ENCODE measurements at regions not wholly inside any gene's neighbourhood (a gene's known extent, or its start where the extent isn't known, plus 50 kb on each side); places are given as distances from the start of the nearest gene placed in this dataset.

DNA sequence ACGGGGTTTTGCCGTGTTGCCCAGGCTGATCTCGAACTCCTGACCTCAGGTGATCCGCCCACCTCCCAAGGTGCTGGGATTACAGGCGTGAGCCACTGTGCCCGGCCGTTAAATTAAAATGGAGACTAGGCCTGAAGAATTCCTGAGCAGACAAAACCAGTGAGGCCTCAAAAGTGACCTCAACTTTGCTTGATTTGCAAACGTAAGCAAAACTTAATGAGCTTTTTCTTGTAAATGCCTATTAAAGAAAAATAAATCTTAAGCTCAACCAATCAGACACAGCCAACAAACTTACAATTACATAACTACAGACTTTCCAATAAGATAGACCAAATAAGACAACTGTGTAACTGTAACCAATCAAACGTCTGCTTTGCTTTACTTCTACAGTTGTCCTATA, 111.3 kb upstream of the SEMA6A start:
- POLR2A ChIA-PET: no interaction called here
- Mint-ChIP-seq H3K4me1 (peaks cover 20% of the 10 kb centered on the region), H3K9me3 (no peaks in the 10 kb centered on the region), H3K27me3 (ENCODE audit: low read depth) (no peaks in the 10 kb centered on the region; the same call in 1 of the 2 replicates), H3K27ac (no peak overlapping the region), H3K4me3 (no peak overlapping the region), H3K36me3 (no peaks in the 10 kb centered on the region)
- ATAC-seq: no peak; the same call in 1 of the 2 replicates
- CTCF ChIA-PET: no interaction called here
- no peak for DNase-seq (ENCODE audit: low spot score)
- TF ChIP-seq ZNF138 (CRISPR knock-in tag; conservative IDR thresholded peaks at IDR 0.05) (no peak), ELF4 (CRISPR knock-in tag; IDR thresholded peaks at IDR 0.05; ENCODE audit: low read depth) (no peak), FOXK1 (CRISPR knock-in tag; IDR thresholded peaks at IDR 0.05) (no peak), ATF1 (CRISPR knock-in tag; IDR thresholded peaks at IDR 0.05) (no peak), CREM (CRISPR knock-in tag; IDR thresholded peaks at IDR 0.05) (no peak), NFE2L1 (CRISPR knock-in tag; IDR thresholded peaks at IDR 0.05) (no peak), GRHL2 (CRISPR knock-in tag; IDR thresholded peaks at IDR 0.05; ENCODE audit: insufficient replicate concordance, severe bottlenecking) (no peak), RORB (CRISPR knock-in tag; IDR thresholded peaks at IDR 0.05) (no peak), MYBL2 (CRISPR knock-in tag; IDR thresholded peaks at IDR 0.05) (no peak), ZNF416 (CRISPR knock-in tag; IDR thresholded peaks at IDR 0.05) (no peak), CBFB (CRISPR knock-in tag; IDR thresholded peaks at IDR 0.05; ENCODE audit: low read depth) (no peak), NFATC4 (CRISPR knock-in tag; IDR thresholded peaks at IDR 0.05) (no peak)
- TF ChIP-seq, protein P1, sequence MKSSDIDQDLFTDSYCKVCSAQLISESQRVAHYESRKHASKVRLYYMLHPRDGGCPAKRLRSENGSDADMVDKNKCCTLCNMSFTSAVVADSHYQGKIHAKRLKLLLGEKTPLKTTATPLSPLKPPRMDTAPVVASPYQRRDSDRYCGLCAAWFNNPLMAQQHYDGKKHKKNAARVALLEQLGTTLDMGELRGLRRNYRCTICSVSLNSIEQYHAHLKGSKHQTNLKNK (CRISPR knock-in tag; IDR thresholded peaks at IDR 0.05): no peak
- TF ChIP-seq, protein P2, sequence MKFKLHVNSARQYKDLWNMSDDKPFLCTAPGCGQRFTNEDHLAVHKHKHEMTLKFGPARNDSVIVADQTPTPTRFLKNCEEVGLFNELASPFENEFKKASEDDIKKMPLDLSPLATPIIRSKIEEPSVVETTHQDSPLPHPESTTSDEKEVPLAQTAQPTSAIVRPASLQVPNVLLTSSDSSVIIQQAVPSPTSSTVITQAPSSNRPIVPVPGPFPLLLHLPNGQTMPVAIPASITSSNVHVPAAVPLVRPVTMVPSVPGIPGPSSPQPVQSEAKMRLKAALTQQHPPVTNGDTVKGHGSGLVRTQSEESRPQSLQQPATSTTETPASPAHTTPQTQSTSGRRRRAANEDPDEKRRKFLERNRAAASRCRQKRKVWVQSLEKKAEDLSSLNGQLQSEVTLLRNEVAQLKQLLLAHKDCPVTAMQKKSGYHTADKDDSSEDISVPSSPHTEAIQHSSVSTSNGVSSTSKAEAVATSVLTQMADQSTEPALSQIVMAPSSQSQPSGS (CRISPR knock-in tag; IDR thresholded peaks at IDR 0.05; ENCODE audit: borderline replicate concordance, low read depth): no peak
- TF ChIP-seq, protein P3, sequence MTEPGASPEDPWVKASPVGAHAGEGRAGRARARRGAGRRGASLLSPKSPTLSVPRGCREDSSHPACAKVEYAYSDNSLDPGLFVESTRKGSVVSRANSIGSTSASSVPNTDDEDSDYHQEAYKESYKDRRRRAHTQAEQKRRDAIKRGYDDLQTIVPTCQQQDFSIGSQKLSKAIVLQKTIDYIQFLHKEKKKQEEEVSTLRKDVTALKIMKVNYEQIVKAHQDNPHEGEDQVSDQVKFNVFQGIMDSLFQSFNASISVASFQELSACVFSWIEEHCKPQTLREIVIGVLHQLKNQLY (CRISPR knock-in tag; IDR thresholded peaks at IDR 0.05): no peak
- TF ChIP-seq, protein P4, sequence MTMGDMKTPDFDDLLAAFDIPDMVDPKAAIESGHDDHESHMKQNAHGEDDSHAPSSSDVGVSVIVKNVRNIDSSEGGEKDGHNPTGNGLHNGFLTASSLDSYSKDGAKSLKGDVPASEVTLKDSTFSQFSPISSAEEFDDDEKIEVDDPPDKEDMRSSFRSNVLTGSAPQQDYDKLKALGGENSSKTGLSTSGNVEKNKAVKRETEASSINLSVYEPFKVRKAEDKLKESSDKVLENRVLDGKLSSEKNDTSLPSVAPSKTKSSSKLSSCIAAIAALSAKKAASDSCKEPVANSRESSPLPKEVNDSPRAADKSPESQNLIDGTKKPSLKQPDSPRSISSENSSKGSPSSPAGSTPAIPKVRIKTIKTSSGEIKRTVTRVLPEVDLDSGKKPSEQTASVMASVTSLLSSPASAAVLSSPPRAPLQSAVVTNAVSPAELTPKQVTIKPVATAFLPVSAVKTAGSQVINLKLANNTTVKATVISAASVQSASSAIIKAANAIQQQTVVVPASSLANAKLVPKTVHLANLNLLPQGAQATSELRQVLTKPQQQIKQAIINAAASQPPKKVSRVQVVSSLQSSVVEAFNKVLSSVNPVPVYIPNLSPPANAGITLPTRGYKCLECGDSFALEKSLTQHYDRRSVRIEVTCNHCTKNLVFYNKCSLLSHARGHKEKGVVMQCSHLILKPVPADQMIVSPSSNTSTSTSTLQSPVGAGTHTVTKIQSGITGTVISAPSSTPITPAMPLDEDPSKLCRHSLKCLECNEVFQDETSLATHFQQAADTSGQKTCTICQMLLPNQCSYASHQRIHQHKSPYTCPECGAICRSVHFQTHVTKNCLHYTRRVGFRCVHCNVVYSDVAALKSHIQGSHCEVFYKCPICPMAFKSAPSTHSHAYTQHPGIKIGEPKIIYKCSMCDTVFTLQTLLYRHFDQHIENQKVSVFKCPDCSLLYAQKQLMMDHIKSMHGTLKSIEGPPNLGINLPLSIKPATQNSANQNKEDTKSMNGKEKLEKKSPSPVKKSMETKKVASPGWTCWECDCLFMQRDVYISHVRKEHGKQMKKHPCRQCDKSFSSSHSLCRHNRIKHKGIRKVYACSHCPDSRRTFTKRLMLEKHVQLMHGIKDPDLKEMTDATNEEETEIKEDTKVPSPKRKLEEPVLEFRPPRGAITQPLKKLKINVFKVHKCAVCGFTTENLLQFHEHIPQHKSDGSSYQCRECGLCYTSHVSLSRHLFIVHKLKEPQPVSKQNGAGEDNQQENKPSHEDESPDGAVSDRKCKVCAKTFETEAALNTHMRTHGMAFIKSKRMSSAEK (CRISPR knock-in tag; IDR thresholded peaks at IDR 0.05; ENCODE audit: borderline replicate concordance): no peak

DNA sequence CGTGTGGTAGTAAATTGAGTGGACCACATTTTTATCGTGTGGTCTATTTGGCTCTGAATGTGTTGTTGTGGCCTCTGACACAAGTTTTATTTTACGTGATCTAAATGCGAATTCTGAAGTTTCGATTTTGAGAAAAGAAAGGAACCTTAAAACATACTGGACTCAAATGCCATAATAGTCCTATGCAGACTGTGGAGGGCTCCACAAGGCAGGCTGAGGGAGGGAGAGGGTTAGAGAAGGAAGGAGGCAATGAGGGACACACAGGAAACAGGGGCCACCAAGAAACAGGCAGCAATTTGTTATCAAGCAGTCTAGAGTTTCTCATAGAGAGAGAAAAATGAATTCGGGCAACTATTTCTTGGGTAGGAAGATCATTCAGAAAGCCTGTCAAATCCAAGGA, 110.4 kb upstream of the SEMA6A start:
- POLR2A ChIA-PET: no interaction called here
- TF ChIP-seq, protein P5, sequence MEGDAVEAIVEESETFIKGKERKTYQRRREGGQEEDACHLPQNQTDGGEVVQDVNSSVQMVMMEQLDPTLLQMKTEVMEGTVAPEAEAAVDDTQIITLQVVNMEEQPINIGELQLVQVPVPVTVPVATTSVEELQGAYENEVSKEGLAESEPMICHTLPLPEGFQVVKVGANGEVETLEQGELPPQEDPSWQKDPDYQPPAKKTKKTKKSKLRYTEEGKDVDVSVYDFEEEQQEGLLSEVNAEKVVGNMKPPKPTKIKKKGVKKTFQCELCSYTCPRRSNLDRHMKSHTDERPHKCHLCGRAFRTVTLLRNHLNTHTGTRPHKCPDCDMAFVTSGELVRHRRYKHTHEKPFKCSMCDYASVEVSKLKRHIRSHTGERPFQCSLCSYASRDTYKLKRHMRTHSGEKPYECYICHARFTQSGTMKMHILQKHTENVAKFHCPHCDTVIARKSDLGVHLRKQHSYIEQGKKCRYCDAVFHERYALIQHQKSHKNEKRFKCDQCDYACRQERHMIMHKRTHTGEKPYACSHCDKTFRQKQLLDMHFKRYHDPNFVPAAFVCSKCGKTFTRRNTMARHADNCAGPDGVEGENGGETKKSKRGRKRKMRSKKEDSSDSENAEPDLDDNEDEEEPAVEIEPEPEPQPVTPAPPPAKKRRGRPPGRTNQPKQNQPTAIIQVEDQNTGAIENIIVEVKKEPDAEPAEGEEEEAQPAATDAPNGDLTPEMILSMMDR (IDR thresholded peaks at IDR 0.05): no peak
- no peak for TF ChIP-seq SP1 (CRISPR knock-in tag; conservative IDR thresholded peaks at IDR 0.05)
- no peak for TF ChIP-seq ZNF423 (CRISPR knock-in tag; IDR thresholded peaks at IDR 0.05)
- TF ChIP-seq GTF2I (CRISPR knock-in tag; conservative IDR thresholded peaks at IDR 0.05): no peak
- no peak for TF ChIP-seq TEAD4 (CRISPR knock-in tag; IDR thresholded peaks at IDR 0.05)
- TF ChIP-seq JUN (CRISPR knock-in tag; IDR thresholded peaks at IDR 0.05): no peak
- no peak for TF ChIP-seq ZNF396 (CRISPR knock-in tag; IDR thresholded peaks at IDR 0.05; ENCODE audit: borderline replicate concordance)
- TF ChIP-seq, protein P6, sequence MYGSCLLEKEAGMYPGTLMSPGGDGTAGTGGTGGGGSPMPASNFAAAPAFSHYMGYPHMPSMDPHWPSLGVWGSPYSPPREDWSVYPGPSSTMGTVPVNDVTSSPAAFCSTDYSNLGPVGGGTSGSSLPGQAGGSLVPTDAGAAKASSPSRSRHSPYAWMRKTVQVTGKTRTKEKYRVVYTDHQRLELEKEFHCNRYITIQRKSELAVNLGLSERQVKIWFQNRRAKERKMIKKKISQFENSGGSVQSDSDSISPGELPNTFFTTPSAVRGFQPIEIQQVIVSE (CRISPR knock-in tag; IDR thresholded peaks at IDR 0.05; ENCODE audit: borderline replicate concordance): no peak
- TF ChIP-seq FOXJ3 (CRISPR knock-in tag; IDR thresholded peaks at IDR 0.05; ENCODE audit: borderline replicate concordance): no peak
- TF ChIP-seq, protein P7, sequence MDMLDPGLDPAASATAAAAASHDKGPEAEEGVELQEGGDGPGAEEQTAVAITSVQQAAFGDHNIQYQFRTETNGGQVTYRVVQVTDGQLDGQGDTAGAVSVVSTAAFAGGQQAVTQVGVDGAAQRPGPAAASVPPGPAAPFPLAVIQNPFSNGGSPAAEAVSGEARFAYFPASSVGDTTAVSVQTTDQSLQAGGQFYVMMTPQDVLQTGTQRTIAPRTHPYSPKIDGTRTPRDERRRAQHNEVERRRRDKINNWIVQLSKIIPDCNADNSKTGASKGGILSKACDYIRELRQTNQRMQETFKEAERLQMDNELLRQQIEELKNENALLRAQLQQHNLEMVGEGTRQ (CRISPR knock-in tag; IDR thresholded peaks at IDR 0.05): no peak
- TF ChIP-seq, protein P8, sequence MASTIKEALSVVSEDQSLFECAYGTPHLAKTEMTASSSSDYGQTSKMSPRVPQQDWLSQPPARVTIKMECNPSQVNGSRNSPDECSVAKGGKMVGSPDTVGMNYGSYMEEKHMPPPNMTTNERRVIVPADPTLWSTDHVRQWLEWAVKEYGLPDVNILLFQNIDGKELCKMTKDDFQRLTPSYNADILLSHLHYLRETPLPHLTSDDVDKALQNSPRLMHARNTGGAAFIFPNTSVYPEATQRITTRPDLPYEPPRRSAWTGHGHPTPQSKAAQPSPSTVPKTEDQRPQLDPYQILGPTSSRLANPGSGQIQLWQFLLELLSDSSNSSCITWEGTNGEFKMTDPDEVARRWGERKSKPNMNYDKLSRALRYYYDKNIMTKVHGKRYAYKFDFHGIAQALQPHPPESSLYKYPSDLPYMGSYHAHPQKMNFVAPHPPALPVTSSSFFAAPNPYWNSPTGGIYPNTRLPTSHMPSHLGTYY (CRISPR knock-in tag; IDR thresholded peaks at IDR 0.05): no peak

More for the DNA sequence above, 110.4 kb upstream of the SEMA6A start:
- CTCF ChIA-PET: no interaction called here
- Mint-ChIP-seq H3K27me3 (ENCODE audit: low read depth) (no peaks in the 10 kb centered on the region; the same call in 1 of the 2 replicates), H3K4me1 (peaks cover 20% of the 10 kb centered on the region), H3K4me3 (no peak overlapping the region), H3K36me3 (no peaks in the 10 kb centered on the region), H3K27ac (peak overlapping the region; percentile 7; the same call in 1 of the 2 replicates), H3K9me3 (no peaks in the 10 kb centered on the region)
- ATAC-seq (no peak), DNase-seq (ENCODE audit: low spot score) (no peak)
